Vagina (tissue), 2 donors: ENCODE measurements at regions not wholly inside any gene's neighbourhood (a gene's known extent, or its start where the extent isn't known, plus 50 kb on each side); places are given as distances from the start of the nearest gene placed in this dataset.

Experiments
- DNase-seq, 2 donors: peaks; one replicate each; pipeline ENCODE4 v3.0.0-alpha.2; 2017; ENCODE audit errors: extremely low spot score in 2 of 2
- H3K27ac ChIP-seq: fragments of 200-600 bp; sonication (generic); one replicate; pipeline ENCODE4 v1.5.1; 2019
- H3K27me3 ChIP-seq: fragments of 200-600 bp; sonication (generic); one replicate; pipeline ENCODE4 v1.5.1; 2019
- H3K36me3 ChIP-seq, 2 donors: fragments of 200-600 bp; sonication (generic); one replicate each; pipeline ENCODE4 v1.5.1; 2017 to 2019
- H3K4me1 ChIP-seq: fragments of 200-600 bp; sonication (generic); one replicate; pipeline ENCODE4 v1.5.1; 2019
- H3K4me3 ChIP-seq, 2 donors: fragments of 200-600 bp; sonication (generic); 1 replicate in 1 of 2; 2 replicates in 1 of 2; pipeline ENCODE4 v1.5.1; 2016 to 2019
- H3K9me3 ChIP-seq: fragments of 200-600 bp; sonication (generic); one replicate; pipeline ENCODE4 v1.5.1; 2019
- POLR2A ChIP-seq, 2 donors: fragments of 450-650 bp; IDR thresholded peaks; one replicate each; pipeline ENCODE4 v1.6.1; 2017; ENCODE audit warnings: antibody characterized with exemption in 2 of 2, mild to moderate bottlenecking in 2 of 2, moderate library complexity in 2 of 2
- POLR2AphosphoS5 ChIP-seq, 2 donors: sonication (generic); formaldehyde crosslinking; IDR thresholded peaks; one replicate each; pipeline ENCODE4 v1.9.0; 2017; ENCODE audit warnings: antibody characterized with exemption in 2 of 2, mild to moderate bottlenecking in 2 of 2, low read depth in 1 of 2; ENCODE audit not compliant: insufficient read depth in 1 of 2
- intact Hi-C: fragments of 100-400 bp; cut with DNase I; formaldehyde crosslinking; loops from one replicate; pipeline ENCODE4 v1.15.1; 2023
- TF ChIP-seq, protein P1 (sequence below), 3 experiments: fragments of 450-650 bp in 2 of 3; fragments of 200-600 bp in 1 of 3; sonication (generic) in 1 of 3; IDR thresholded peaks; one replicate each; pipeline ENCODE4 v1.5.1; 2017 to 2019; ENCODE audit warnings: antibody characterized with exemption in 3 of 3, mild to moderate bottlenecking in 2 of 3, moderate library complexity in 2 of 3

DNA sequence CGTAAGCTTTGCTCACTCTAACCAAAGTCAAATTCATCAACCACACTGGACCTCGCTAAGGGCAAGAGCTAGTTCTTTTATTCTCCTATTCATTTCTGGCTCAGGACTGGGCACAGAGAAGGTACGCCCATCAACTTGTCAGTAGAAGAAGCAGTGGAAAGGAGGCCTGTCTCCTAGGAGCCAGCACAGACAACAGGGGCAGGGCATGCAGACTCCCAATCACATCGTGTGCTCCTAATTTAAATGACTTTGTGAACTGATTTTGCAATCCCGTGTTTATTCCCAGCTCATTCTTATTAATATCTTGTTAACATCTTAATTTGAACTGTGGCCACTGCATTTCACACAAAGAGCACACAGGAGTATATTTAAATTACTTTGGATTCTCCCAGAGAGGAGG, 161.1 kb upstream of the BCL6 start:
- Histone ChIP-seq H3K36me3 (no peaks in the 10 kb centered on the region), H3K27me3 (no peaks in the 10 kb centered on the region), H3K4me3 (no peak overlapping the region), H3K9me3 (no peaks in the 10 kb centered on the region), H3K4me1 (peaks cover 8% of the 10 kb centered on the region), H3K27ac (peak overlapping the region; percentile 11)
- TF ChIP-seq POLR2AphosphoS5 (IDR thresholded peaks at IDR 0.05; ENCODE audit: insufficient read depth in 1 of 2, low read depth in 1 of 2) (no peak), POLR2A (IDR thresholded peaks at IDR 0.05) (no peak)
- TF ChIP-seq, protein P1, sequence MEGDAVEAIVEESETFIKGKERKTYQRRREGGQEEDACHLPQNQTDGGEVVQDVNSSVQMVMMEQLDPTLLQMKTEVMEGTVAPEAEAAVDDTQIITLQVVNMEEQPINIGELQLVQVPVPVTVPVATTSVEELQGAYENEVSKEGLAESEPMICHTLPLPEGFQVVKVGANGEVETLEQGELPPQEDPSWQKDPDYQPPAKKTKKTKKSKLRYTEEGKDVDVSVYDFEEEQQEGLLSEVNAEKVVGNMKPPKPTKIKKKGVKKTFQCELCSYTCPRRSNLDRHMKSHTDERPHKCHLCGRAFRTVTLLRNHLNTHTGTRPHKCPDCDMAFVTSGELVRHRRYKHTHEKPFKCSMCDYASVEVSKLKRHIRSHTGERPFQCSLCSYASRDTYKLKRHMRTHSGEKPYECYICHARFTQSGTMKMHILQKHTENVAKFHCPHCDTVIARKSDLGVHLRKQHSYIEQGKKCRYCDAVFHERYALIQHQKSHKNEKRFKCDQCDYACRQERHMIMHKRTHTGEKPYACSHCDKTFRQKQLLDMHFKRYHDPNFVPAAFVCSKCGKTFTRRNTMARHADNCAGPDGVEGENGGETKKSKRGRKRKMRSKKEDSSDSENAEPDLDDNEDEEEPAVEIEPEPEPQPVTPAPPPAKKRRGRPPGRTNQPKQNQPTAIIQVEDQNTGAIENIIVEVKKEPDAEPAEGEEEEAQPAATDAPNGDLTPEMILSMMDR (IDR thresholded peaks at IDR 0.05): no peak
- DNase-seq: no peak
- intact Hi-C loops: no loop called here

DNA sequence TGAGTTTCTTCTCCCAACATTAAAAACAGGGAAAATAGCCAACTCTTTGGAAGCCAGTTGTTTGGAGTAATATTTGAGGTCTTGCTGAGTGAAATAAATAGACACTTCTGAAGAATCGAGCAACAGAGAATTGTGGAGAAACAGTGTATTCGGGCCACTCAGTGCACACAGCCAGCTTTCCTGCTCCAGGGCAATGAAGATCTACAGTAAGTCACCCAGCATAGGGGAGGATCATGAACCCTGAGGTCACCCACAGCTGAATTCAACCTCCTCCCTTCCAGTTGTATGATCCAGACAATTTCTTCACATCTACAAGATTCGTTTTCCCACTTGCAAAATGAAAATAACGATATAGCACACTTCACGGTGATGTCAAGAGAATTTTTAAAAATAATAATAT, 161.7 kb upstream of the BCL6 start:
- H3K4me3 ChIP-seq: no peak overlapping the region
- H3K27ac ChIP-seq: peak overlapping the region; percentile 11
- H3K4me1 ChIP-seq: peaks cover 12% of the 10 kb centered on the region
- no peaks in the 10 kb centered on the region for H3K9me3 ChIP-seq
- no peak for DNase-seq
- H3K27me3 ChIP-seq: no peaks in the 10 kb centered on the region
- no peaks in the 10 kb centered on the region for H3K36me3 ChIP-seq
- intact Hi-C loops: no loop called here
- TF ChIP-seq POLR2A (IDR thresholded peaks at IDR 0.05): no peak
- TF ChIP-seq, protein P1 (IDR thresholded peaks at IDR 0.05): no peak
- TF ChIP-seq POLR2AphosphoS5 (IDR thresholded peaks at IDR 0.05; ENCODE audit: insufficient read depth in 1 of 2, low read depth in 1 of 2): no peak

DNA sequence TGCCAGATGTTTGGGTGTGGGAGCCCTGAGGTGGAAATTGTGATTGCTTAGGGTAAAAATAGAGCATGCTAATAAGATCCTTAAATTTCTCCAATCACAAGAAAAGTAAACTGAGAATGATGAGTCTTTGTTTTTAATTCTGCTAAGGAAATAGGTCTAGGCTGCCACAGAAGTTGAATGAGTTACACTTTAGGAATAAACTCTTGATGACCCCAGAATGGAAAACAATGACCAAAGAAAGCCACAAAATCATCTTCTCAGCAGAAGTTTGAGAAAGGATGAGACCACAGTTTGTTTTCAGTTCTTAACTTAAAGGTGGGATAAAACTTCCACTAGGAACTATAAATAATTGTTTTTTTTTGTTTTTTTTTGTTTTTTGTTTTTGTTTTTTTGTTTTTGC, 164.6 kb upstream of the BCL6 start:
- peaks cover 41% of the 10 kb centered on the region for H3K4me1 ChIP-seq
- intact Hi-C loops: no loop called here
- no peak overlapping the region for H3K27ac ChIP-seq
- TF ChIP-seq, protein P1 (IDR thresholded peaks at IDR 0.05): no peak
- TF ChIP-seq POLR2AphosphoS5 (IDR thresholded peaks at IDR 0.05; ENCODE audit: insufficient read depth in 1 of 2, low read depth in 1 of 2): no peak
- no peak for TF ChIP-seq POLR2A (IDR thresholded peaks at IDR 0.05)
- no peaks in the 10 kb centered on the region for H3K9me3 ChIP-seq
- no peak overlapping the region for H3K4me3 ChIP-seq
- H3K27me3 ChIP-seq: no peaks in the 10 kb centered on the region
- no peak for DNase-seq
- H3K36me3 ChIP-seq: no peaks in the 10 kb centered on the region

DNA sequence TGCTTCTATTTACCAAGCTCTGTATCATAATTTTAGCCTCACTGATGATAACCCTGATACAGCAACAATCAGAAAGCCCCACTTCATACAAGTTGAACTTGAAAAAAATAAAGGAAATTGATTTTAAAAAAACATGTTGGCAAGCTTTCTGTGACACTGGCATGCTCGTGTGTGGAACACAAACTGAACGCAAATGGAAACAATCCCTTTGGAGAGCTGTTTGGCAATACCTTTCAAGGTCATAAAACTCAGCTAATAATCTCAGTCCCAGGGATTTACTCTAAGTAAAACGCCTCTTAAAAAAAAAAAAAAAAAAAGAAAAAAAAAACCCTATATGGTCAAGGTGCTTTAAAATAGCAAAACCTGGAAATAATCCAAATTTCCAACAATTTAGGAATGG, 166.7 kb upstream of the BCL6 start:
- Histone ChIP-seq H3K4me1 (peaks cover 55% of the 10 kb centered on the region), H3K27me3 (no peaks in the 10 kb centered on the region), H3K27ac (no peak overlapping the region), H3K9me3 (no peaks in the 10 kb centered on the region), H3K36me3 (no peaks in the 10 kb centered on the region), H3K4me3 (no peak overlapping the region)
- TF ChIP-seq POLR2A (IDR thresholded peaks at IDR 0.05): no peak
- TF ChIP-seq, protein P1 (IDR thresholded peaks at IDR 0.05): no peak
- TF ChIP-seq POLR2AphosphoS5 (IDR thresholded peaks at IDR 0.05; ENCODE audit: insufficient read depth in 1 of 2, low read depth in 1 of 2): no peak
- intact Hi-C loops: no loop called here
- DNase-seq: no peak

DNA sequence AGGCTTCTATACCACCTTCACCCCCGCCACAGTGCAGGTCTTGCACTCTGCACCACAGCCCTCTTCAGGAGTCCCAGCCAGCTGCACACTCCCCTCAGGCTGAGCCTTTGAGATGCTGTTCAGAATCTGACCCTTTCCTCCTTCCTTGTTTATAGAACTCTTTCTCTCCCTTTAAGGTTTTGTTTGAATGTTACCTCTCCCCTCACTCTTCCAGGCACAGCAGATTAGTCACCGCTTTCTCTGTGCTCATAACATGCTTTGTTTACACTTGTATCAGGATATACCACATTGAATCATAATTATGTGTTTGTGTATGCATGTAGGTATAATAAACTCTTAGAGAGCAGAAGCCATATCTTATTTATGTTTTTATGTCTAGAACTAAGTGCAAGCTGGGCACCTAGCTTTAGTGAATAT, 168.4 kb upstream of the BCL6 start:
- Histone ChIP-seq H3K4me1 (peaks cover 67% of the 10 kb centered on the region), H3K36me3 (no peaks in the 10 kb centered on the region), H3K9me3 (no peaks in the 10 kb centered on the region), H3K27ac (peak overlapping the region; percentile 66), H3K4me3 (no peak overlapping the region), H3K27me3 (no peaks in the 10 kb centered on the region)
- intact Hi-C loops: no loop called here
- TF ChIP-seq POLR2A (IDR thresholded peaks at IDR 0.05) (no peak), POLR2AphosphoS5 (IDR thresholded peaks at IDR 0.05; ENCODE audit: insufficient read depth in 1 of 2, low read depth in 1 of 2) (peak in 1 of 2 donors; percentile 52)
- TF ChIP-seq, protein P1 (IDR thresholded peaks at IDR 0.05): no peak
- DNase-seq: no peak
